Endothelial cell of umbilical vein (primary cell): ENCODE measurements at regions not wholly inside any gene's neighbourhood (a gene's known extent, or its start where the extent isn't known, plus 50 kb on each side); places are given as distances from the start of the nearest gene placed in this dataset.

ENCODE experiments used
- BruUV-seq: library from RNA; stranded (reverse); fragments of 400-500 nt; replicated peaks from 2 replicates; lab custom pipeline; 2021; lab: Mats Ljungman, UMichigan
- CTCF ChIA-PET: fragments of 300-600, 350-600 bp; sonication (Branson Sonifier 250); formaldehyde crosslinking; loops from one replicate; lab custom pipeline; 2021; ENCODE audit warnings: antibody characterized with exemption, inconsistent platforms; lab: Charles Lee
- POLR2A ChIA-PET: fragments of 300-600, 350-600 bp; sonication (Branson Sonifier 250); formaldehyde crosslinking; loops from one replicate; lab custom pipeline; 2021; ENCODE audit warnings: antibody characterized with exemption, inconsistent platforms; lab: Charles Lee
- DNase-seq: peaks from one replicate; pipeline ENCODE4 v3.0.0-alpha.2; 2011; ENCODE audit warnings: low read depth, low spot score
- FAIRE-seq: peaks from 2 replicates; lab custom pipeline; 2011; peaks lifted over from hg19 to GRCh38; lab: Jason Lieb, UNC
- H2AFZ ChIP-seq: 2 replicates; pipeline ENCODE4 v1.6.0; 2012; ENCODE audit warnings: low read depth, low read length, control low read depth, inconsistent platforms
- H3K27ac ChIP-seq: 2 replicates; pipeline ENCODE4 v1.5.1; 2011; ENCODE audit warnings: low read depth, mild to moderate bottlenecking, control low read depth, low read length, moderate library complexity; ENCODE audit not compliant: insufficient read depth
- H3K27me3 ChIP-seq, 2 experiments: 2 replicates each; pipeline versions ENCODE4 v1.6.0 to v1.6.1; 2011; ENCODE audit warnings: low read length in 2 of 2, mixed read lengths in 1 of 2; ENCODE audit not compliant: control insufficient read depth in 2 of 2, insufficient read depth in 2 of 2
- H3K36me3 ChIP-seq, 2 experiments: 2 replicates in 1 of 2; 3 replicates in 1 of 2; pipeline ENCODE4 v1.5.1; 2011; ENCODE audit warnings: low read length in 2 of 2, mild to moderate bottlenecking in 1 of 2, moderate library complexity in 1 of 2; ENCODE audit not compliant: control insufficient read depth in 2 of 2, insufficient read depth in 2 of 2; ENCODE audit errors: extremely low read depth in 1 of 2
- H3K4me1 ChIP-seq: 3 replicates; pipeline ENCODE4 v1.5.1; 2011; ENCODE audit warnings: mild to moderate bottlenecking, low read length; ENCODE audit not compliant: control insufficient read depth, insufficient read depth; ENCODE audit errors: extremely low read depth
- H3K4me2 ChIP-seq: 2 replicates; pipeline ENCODE4 v1.6.1; 2011; ENCODE audit warnings: low read length, control low read depth, mixed read lengths; ENCODE audit not compliant: insufficient read depth
- H3K4me3 ChIP-seq, 3 experiments: fragments of 200-600 bp in 1 of 3; sonication (generic), shearing (Covaris generic) in 1 of 3; replicated peaks in 1 of 3; 2 replicates each; pipeline ENCODE4 v1.5.1; 2011 to 2016; ENCODE audit warnings: control low read depth in 3 of 3, low read length in 3 of 3, mild to moderate bottlenecking in 2 of 3, inconsistent platforms in 1 of 3, low read depth in 1 of 3, moderate library complexity in 1 of 3; ENCODE audit not compliant: insufficient read depth in 1 of 3
- H3K79me2 ChIP-seq: 2 replicates; pipeline ENCODE4 v1.6.0; 2012; ENCODE audit warnings: low read length, inconsistent platforms; ENCODE audit not compliant: control insufficient read depth, insufficient read depth
- H3K9ac ChIP-seq: replicated peaks from 2 replicates; pipeline ENCODE3; 2011; ENCODE audit warnings: low read length, control low read depth; ENCODE audit not compliant: insufficient read depth; ENCODE audit errors: extremely low read depth
- H3K9me1 ChIP-seq: replicated peaks from 3 replicates; pipeline ENCODE4 v1.6.0; 2011; ENCODE audit warnings: mild to moderate bottlenecking, low read length; ENCODE audit not compliant: control insufficient read depth, insufficient read depth; ENCODE audit errors: extremely low read depth
- H3K9me3 ChIP-seq: replicated peaks from 2 replicates; pipeline ENCODE4 v1.5.1; 2012; ENCODE audit warnings: low read length, inconsistent platforms; ENCODE audit not compliant: control insufficient read depth, insufficient read depth
- H4K20me1 ChIP-seq: replicated peaks from 2 replicates; pipeline ENCODE3; 2011; ENCODE audit warnings: mild to moderate bottlenecking, low read length; ENCODE audit not compliant: control insufficient read depth, insufficient read depth; ENCODE audit errors: extremely low read depth
- EZH2 ChIP-seq: IDR thresholded peaks from 2 replicates; pipeline ENCODE4 v1.6.1; 2012; ENCODE audit warnings: borderline replicate concordance, low read depth, mild to moderate bottlenecking, moderate library complexity, low read length, inconsistent platforms; ENCODE audit not compliant: severe bottlenecking
- FOS ChIP-seq: IDR thresholded peaks from 2 replicates; pipeline ENCODE4 v1.6.1; 2011; ENCODE audit warnings: mild to moderate bottlenecking, low read length, moderate library complexity, borderline replicate concordance; ENCODE audit not compliant: insufficient read depth
- GATA2 ChIP-seq: IDR thresholded peaks from 2 replicates; pipeline ENCODE4 v1.7.0; 2011; ENCODE audit warnings: low read depth, mild to moderate bottlenecking, moderate library complexity, mixed read lengths, low read length; ENCODE audit not compliant: insufficient read length, insufficient read depth
- JUN ChIP-seq: IDR thresholded peaks from 2 replicates; pipeline ENCODE4 v1.6.1; 2011; ENCODE audit warnings: borderline replicate concordance, low read depth; ENCODE audit not compliant: insufficient read length, insufficient read depth
- MYC ChIP-seq: IDR thresholded peaks from one replicate; pipeline ENCODE4 v1.6.1; 2011; ENCODE audit warnings: mild to moderate bottlenecking, low read depth, low read length
- POLR2AphosphoS5 ChIP-seq: IDR thresholded peaks from 2 replicates; pipeline ENCODE4 v1.6.1; 2012; ENCODE audit warnings: low read depth, mild to moderate bottlenecking, control low read depth, low read length, moderate library complexity; ENCODE audit not compliant: insufficient read depth
- dilution Hi-C: fragments of 300-500 bp; cut with MboI; formaldehyde crosslinking; loops from one replicate; pipeline ENCODE4 v1.15.0; 2019; ENCODE audit warnings: low sequenced_read_pairs; ENCODE audit not compliant: extremely low pct_ligation_motif_present
- intact Hi-C: fragments of 100-400 bp; cut with micrococcal nuclease; formaldehyde crosslinking; loops from one replicate; pipeline ENCODE4 v1.10.0; 2022
- TF ChIP-seq, protein P1 (sequence below): IDR thresholded peaks from 2 replicates; pipeline ENCODE4 v1.6.1; 2011; ENCODE audit not compliant: insufficient read depth, insufficient read length
- TF ChIP-seq, protein P2 (sequence below), 2 donors: IDR thresholded peaks; 1 replicate in 1 of 2; 2 replicates in 1 of 2; pipeline ENCODE4 v1.5.1; 2011; ENCODE audit warnings: low read length in 2 of 2, mild to moderate bottlenecking in 2 of 2, moderate library complexity in 2 of 2, control low read depth in 1 of 2, inconsistent platforms in 1 of 2, low read depth in 1 of 2; ENCODE audit not compliant: insufficient read depth in 1 of 2; ENCODE audit errors: extremely low read depth in 1 of 2

DNA sequence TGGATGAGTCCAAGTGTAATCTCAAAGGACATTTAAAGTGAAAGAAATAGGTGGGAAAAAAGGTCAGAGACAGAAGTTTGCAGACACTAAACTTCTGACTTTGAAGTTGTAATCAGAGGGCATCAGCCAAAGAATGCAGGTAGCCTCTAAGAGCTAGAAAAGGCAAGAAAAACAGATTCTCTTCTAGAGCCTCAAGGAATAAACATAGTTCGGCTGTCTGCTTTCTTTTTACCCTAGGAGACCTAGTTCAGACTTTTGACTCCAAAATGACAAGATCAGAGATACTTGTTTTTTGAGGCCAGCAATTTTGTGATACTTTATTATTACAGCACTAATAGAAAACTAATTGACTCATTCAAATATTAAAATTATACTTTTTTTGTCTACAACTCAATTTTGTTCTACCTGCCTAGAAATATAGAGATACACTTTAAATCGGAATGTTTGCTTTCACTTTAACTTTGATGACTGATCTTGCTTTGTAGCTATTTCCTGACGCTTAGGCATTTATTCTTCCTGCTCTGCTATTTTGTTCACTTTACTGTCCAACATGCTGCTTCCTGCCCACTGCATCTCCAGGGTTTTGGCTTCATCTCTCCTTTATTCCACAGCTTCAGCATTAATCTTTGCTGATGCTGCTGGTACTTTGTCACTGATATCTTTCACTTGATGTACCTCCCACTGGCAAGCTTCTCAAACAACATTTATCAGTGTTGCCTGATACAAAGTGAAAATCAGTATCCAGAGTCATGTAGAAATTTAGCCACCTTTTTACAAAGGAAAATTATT is 272.5 kb downstream of the DSEL start:
- Histone ChIP-seq H3K4me2 (peak overlapping the region; percentile 100), H3K4me1 (peaks cover 14% of the 10 kb centered on the region), H2AFZ (peak overlapping the region; percentile 99), H3K9me1 (no peaks in the 10 kb centered on the region), H3K9me3 (no peaks in the 10 kb centered on the region), H3K79me2 (no peaks in the 10 kb centered on the region), H3K27ac (peak overlapping the region; percentile 87), H3K9ac (peak overlapping the region; percentile 84), H4K20me1 (no peaks in the 10 kb centered on the region), H3K4me3 (peak overlapping the region; percentile 9 to 77 (median 39)), H3K27me3 (no peaks in the 10 kb centered on the region), H3K36me3 (no peaks in the 10 kb centered on the region)
- DNase-seq (peak; percentile 53), FAIRE-seq (peak; percentile 63)
- no TSS peak for BruUV-seq
- no peak for TF ChIP-seq MYC
- TF ChIP-seq FOS, result no peak
- TF ChIP-seq, protein P1, sequence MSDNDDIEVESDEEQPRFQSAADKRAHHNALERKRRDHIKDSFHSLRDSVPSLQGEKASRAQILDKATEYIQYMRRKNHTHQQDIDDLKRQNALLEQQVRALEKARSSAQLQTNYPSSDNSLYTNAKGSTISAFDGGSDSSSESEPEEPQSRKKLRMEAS, result no peak
- no peak for TF ChIP-seq EZH2
- no peak for TF ChIP-seq POLR2AphosphoS5
- TF ChIP-seq GATA2, result no peak
- no peak for TF ChIP-seq JUN
- TF ChIP-seq, protein P2, sequence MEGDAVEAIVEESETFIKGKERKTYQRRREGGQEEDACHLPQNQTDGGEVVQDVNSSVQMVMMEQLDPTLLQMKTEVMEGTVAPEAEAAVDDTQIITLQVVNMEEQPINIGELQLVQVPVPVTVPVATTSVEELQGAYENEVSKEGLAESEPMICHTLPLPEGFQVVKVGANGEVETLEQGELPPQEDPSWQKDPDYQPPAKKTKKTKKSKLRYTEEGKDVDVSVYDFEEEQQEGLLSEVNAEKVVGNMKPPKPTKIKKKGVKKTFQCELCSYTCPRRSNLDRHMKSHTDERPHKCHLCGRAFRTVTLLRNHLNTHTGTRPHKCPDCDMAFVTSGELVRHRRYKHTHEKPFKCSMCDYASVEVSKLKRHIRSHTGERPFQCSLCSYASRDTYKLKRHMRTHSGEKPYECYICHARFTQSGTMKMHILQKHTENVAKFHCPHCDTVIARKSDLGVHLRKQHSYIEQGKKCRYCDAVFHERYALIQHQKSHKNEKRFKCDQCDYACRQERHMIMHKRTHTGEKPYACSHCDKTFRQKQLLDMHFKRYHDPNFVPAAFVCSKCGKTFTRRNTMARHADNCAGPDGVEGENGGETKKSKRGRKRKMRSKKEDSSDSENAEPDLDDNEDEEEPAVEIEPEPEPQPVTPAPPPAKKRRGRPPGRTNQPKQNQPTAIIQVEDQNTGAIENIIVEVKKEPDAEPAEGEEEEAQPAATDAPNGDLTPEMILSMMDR (IDR thresholded peaks at IDR 0.05; ENCODE audit: extremely low read depth in 1 of 2, insufficient read depth in 1 of 2, low read depth in 1 of 2, low read length in 2 of 2), result no peak
- intact Hi-C loops, result loop anchor here (1.0 kb wide), 2 partner anchors 12 to 21 kb away; no protein-coding TSS in a partner anchor
- ChIA-PET CTCF (interaction anchor here (0.5 to 1.4 kb wide), 7 partner anchors 11 to 1417 kb away, joined by 3 to 9 read pairs (median 4); no protein-coding TSS in a partner anchor), POLR2A (no interaction called here)
- dilution Hi-C loops, result no loop called here
